ENCODE measurements at regions not wholly inside any gene's neighbourhood (a gene's known extent, or its start where the extent isn't known, plus 50 kb on each side); places are given as distances from the start of the nearest gene placed in this dataset.

DNA sequence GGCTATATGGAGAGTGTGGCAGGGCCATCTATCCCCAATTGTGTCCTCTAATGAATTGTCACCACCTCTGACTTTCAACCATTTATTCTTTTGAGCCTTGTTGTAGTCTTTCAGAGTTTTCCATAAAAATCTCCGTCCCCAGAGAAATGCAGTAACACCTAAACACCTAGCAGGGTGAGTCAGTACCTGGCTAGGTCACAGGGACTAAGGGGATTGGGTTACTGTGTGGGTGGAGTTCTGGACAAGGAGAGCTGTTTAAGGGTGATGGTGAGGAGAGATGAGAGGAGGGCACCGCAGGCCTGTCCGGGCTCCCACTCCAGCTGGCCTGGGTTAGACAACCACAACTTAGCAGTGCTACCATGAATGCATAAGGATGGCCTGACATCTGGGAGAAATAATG lies 186.2 kb upstream of the LYZL1 start:
- TF ChIP-seq TRIM28 (IDR thresholded peaks at IDR 0.05; ENCODE audit: borderline replicate concordance, low read length) (no peak), ZBTB8A (tag by site-specific recombination; IDR thresholded peaks at IDR 0.05) (no peak), CTCF (tag by site-specific recombination; IDR thresholded peaks at IDR 0.05) (no peak), MYNN (tag by site-specific recombination; IDR thresholded peaks at IDR 0.05; ENCODE audit: borderline replicate concordance) (no peak), ZNF701 (tag by site-specific recombination; IDR thresholded peaks at IDR 0.05) (no peak), ZNF324 (tag by site-specific recombination; IDR thresholded peaks at IDR 0.05) (no peak), YY1 (tag by site-specific recombination; IDR thresholded peaks at IDR 0.05) (no peak)
- TF ChIP-seq, protein P1, sequence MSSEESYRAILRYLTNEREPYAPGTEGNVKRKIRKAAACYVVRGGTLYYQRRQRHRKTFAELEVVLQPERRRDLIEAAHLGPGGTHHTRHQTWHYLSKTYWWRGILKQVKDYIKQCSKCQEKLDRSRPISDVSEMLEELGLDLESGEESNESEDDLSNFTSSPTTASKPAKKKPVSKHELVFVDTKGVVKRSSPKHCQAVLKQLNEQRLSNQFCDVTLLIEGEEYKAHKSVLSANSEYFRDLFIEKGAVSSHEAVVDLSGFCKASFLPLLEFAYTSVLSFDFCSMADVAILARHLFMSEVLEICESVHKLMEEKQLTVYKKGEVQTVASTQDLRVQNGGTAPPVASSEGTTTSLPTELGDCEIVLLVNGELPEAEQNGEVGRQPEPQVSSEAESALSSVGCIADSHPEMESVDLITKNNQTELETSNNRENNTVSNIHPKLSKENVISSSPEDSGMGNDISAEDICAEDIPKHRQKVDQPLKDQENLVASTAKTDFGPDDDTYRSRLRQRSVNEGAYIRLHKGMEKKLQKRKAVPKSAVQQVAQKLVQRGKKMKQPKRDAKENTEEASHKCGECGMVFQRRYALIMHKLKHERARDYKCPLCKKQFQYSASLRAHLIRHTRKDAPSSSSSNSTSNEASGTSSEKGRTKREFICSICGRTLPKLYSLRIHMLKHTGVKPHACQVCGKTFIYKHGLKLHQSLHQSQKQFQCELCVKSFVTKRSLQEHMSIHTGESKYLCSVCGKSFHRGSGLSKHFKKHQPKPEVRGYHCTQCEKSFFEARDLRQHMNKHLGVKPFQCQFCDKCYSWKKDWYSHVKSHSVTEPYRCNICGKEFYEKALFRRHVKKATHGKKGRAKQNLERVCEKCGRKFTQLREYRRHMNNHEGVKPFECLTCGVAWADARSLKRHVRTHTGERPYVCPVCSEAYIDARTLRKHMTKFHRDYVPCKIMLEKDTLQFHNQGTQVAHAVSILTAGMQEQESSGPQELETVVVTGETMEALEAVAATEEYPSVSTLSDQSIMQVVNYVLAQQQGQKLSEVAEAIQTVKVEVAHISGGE (tag by site-specific recombination; conservative IDR thresholded peaks at IDR 0.05; ENCODE audit: low read depth), result no peak
